Nephron progenitor cell (in vitro differentiated cells): ENCODE measurements at regions not wholly inside any gene's neighbourhood (a gene's known extent, or its start where the extent isn't known, plus 50 kb on each side); places are given as distances from the start of the nearest gene placed in this dataset.

ENCODE experiments used
- DNase-seq: peaks from one replicate; pipeline ENCODE4 v3.0.0; 2021
- H3K27ac Mint-ChIP-seq: 2 replicates; pipeline ENCODE4 v1.8.0; 2021; ENCODE audit warnings: mild to moderate bottlenecking, moderate library complexity, mixed read lengths
- H3K27me3 Mint-ChIP-seq: 2 replicates; pipeline ENCODE4 v1.8.0; 2021; ENCODE audit warnings: mild to moderate bottlenecking, low read depth, mixed read lengths; ENCODE audit not compliant: poor library complexity
- H3K36me3 Mint-ChIP-seq: 2 replicates; pipeline ENCODE4 v1.8.0; 2021; ENCODE audit warnings: low read depth, mixed read lengths
- H3K4me1 Mint-ChIP-seq: 2 replicates; pipeline ENCODE4 v1.8.0; 2021; ENCODE audit warnings: mixed read lengths
- H3K4me3 Mint-ChIP-seq: 2 replicates; pipeline ENCODE4 v1.8.0; 2021; ENCODE audit warnings: mild to moderate bottlenecking, moderate library complexity, mixed read lengths
- H3K9me3 Mint-ChIP-seq: 2 replicates; pipeline ENCODE4 v1.8.0; 2021; ENCODE audit warnings: mild to moderate bottlenecking, moderate library complexity, mixed read lengths
- CTCF ChIP-seq: fragments of 200-600 bp; sonication (generic); IDR thresholded peaks from 2 replicates; pipeline ENCODE4 v1.5.0; 2021; ENCODE audit warnings: antibody characterized with exemption

GRCh38 chr3:145936971-145937370 is 224.0 kb downstream of the PLOD2 start:
- H3K27ac Mint-ChIP-seq = no peak overlapping the region
- H3K36me3 Mint-ChIP-seq = no peaks in the 10 kb centered on the region
- peaks cover 4% of the 10 kb centered on the region for H3K9me3 Mint-ChIP-seq
- DNase-seq = no peak
- H3K4me3 Mint-ChIP-seq = no peak overlapping the region
- peaks cover 2% of the 10 kb centered on the region for H3K27me3 Mint-ChIP-seq
- TF ChIP-seq CTCF = no peak
- no peaks in the 10 kb centered on the region for H3K4me1 Mint-ChIP-seq

DNA sequence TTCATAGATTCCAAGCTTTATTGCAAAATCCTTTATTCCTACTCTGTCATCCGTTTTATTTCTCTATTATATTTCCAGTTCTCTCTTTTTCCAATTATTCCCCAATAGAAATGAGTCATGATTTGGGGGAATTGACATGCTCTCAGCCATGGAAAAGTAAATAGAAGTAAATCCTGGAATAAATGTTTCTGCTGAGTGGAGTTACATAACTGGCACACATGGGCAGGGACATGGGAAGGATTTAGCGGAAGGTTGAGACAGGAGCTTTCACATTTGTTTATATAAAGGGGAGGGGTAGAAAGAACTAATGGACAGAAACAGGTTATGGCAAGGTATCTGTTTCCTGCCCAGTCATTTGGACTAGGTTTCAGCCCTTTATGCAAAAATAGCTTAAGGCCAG is 221.6 kb downstream of the PLOD2 start:
- H3K36me3 Mint-ChIP-seq = no peaks in the 10 kb centered on the region
- H3K4me3 Mint-ChIP-seq = no peak overlapping the region
- H3K27ac Mint-ChIP-seq = no peak overlapping the region

GRCh38 chr3:145942052-145942451 is 218.9 kb downstream of the PLOD2 start:
- TF ChIP-seq CTCF = no peak
- no peak for DNase-seq
- no peaks in the 10 kb centered on the region for H3K4me1 Mint-ChIP-seq
- H3K27ac Mint-ChIP-seq = no peak overlapping the region
- H3K9me3 Mint-ChIP-seq = no peaks in the 10 kb centered on the region
- no peaks in the 10 kb centered on the region for H3K27me3 Mint-ChIP-seq
- H3K36me3 Mint-ChIP-seq = no peaks in the 10 kb centered on the region
- no peak overlapping the region for H3K4me3 Mint-ChIP-seq

More for the DNA sequence above, 221.6 kb downstream of the PLOD2 start:
- no peaks in the 10 kb centered on the region for H3K27me3 Mint-ChIP-seq
- TF ChIP-seq CTCF = no peak
- H3K9me3 Mint-ChIP-seq = no peaks in the 10 kb centered on the region
- no peaks in the 10 kb centered on the region for H3K4me1 Mint-ChIP-seq
- no peak for DNase-seq

DNA sequence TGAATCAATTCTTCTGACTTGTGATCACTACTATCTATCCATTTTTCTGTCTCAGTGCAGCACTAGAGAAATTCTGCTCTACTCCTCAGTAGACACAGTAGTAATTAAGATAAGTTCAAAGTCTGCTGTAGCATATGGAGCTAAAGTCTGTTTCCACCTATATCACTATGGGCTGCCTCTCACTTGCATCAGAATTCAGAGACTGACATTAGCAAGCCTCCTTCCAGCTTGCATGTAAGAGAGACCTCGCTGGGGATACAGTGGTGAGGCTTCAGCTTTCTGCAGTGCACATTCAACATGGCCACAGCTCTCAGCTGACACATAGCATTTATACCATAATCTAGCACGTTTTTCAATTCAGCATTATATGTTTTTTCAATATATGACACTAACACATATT is 217.0 kb downstream of the PLOD2 start:
- H3K4me3 Mint-ChIP-seq = no peak overlapping the region
- H3K9me3 Mint-ChIP-seq = peaks cover 10% of the 10 kb centered on the region
- DNase-seq = no peak
- H3K4me1 Mint-ChIP-seq = no peaks in the 10 kb centered on the region
- H3K27me3 Mint-ChIP-seq = no peaks in the 10 kb centered on the region
- no peak for TF ChIP-seq CTCF
- no peak overlapping the region for H3K27ac Mint-ChIP-seq
- H3K36me3 Mint-ChIP-seq = no peaks in the 10 kb centered on the region

GRCh38 chr3:145951441-145951840 is 209.5 kb downstream of the PLOD2 start:
- no peaks in the 10 kb centered on the region for H3K36me3 Mint-ChIP-seq
- no peaks in the 10 kb centered on the region for H3K27me3 Mint-ChIP-seq
- no peak overlapping the region for H3K4me3 Mint-ChIP-seq
- no peak for TF ChIP-seq CTCF
- DNase-seq = no peak
- peaks cover 13% of the 10 kb centered on the region for H3K9me3 Mint-ChIP-seq
- H3K4me1 Mint-ChIP-seq = no peaks in the 10 kb centered on the region
- no peak overlapping the region for H3K27ac Mint-ChIP-seq

- H3K36me3 Mint-ChIP-seq = no peaks in the 10 kb centered on the region
- no peak for TF ChIP-seq CTCF
- DNase-seq = no peak
- no peaks in the 10 kb centered on the region for H3K27me3 Mint-ChIP-seq
- peak overlapping the region; percentile 62 for H3K27ac Mint-ChIP-seq
- H3K9me3 Mint-ChIP-seq = peaks cover 13% of the 10 kb centered on the region
- no peak overlapping the region for H3K4me3 Mint-ChIP-seq
- H3K4me1 Mint-ChIP-seq = no peaks in the 10 kb centered on the region
Measured at GRCh38 chr3:145952536-145952935, 208.4 kb downstream of the PLOD2 start.
